KOPT-K1 (cell line): ENCODE measurements at regions not wholly inside any gene's neighbourhood (a gene's known extent, or its start where the extent isn't known, plus 50 kb on each side); places are given as distances from the start of the nearest gene placed in this dataset.
"Not testable (repeated sequence)": the region's sequence is repeated elsewhere in the genome, so short reads cannot be mapped to it uniquely, and the experiment has no call there.

Experiments
- H3K27ac ChIP-seq: fragments of 200-600 bp; sonication (generic); 2 replicates; pipeline ENCODE4 v1.5.1; 2016; ENCODE audit warnings: antibody characterized with exemption, mild to moderate bottlenecking, low read depth, low read length; ENCODE audit not compliant: poor library complexity, severe bottlenecking
- H3K36me3 ChIP-seq: fragments of 200-600 bp; sonication (generic); 2 replicates; pipeline ENCODE4 v1.5.1; 2017; ENCODE audit warnings: antibody characterized with exemption, mild to moderate bottlenecking, low read length, moderate library complexity; ENCODE audit not compliant: insufficient read depth
- H3K9me3 ChIP-seq: fragments of 200-600 bp; sonication (generic); 2 replicates; pipeline ENCODE4 v1.5.1; 2017; ENCODE audit warnings: antibody characterized with exemption, low read length, mild to moderate bottlenecking; ENCODE audit not compliant: insufficient read depth, poor library complexity, severe bottlenecking

DNA sequence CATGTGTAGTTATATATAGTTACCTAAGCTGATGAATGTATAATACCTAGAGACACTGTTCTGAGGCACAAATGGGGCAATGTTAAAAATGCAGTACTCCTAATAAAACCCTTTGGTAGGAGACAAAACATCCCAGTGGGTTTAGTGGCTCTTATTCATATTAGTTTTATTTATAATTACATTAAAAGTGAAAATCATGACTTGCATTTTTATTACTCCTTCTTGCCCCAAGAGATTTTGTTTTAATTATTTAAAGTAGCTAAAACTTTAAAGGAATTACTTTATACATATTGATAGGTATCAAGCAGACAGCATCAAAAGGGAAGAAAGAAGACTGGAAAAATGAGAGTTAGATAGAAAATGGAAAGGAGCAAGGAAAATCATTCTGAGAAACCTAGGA, 688.6 kb downstream of the GALC start:
- Histone ChIP-seq H3K27ac (no peak overlapping the region), H3K36me3 (no peaks in the 10 kb centered on the region), H3K9me3 (no peaks in the 10 kb centered on the region)

DNA sequence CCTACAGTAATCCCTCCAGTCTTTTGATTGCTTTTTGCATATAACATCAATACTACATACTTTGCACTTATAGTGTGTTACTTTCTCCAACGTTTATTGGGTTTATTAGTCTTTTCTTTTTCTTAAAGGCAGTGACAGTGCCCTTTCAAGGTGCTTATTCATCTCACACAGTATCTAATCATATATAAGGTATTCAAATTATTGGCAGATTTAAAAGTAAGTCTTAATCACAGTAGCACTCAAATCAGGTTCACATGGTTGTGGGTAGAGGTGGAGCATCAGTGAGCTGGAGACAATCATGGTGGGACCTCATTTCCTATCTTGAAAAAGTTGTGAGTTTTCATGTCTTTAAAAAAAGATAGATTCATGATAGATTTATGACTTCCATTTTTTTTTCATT, 706.2 kb downstream of the GALC start:
- no peaks in the 10 kb centered on the region for H3K9me3 ChIP-seq
- no peak overlapping the region for H3K27ac ChIP-seq
- no peaks in the 10 kb centered on the region for H3K36me3 ChIP-seq

DNA sequence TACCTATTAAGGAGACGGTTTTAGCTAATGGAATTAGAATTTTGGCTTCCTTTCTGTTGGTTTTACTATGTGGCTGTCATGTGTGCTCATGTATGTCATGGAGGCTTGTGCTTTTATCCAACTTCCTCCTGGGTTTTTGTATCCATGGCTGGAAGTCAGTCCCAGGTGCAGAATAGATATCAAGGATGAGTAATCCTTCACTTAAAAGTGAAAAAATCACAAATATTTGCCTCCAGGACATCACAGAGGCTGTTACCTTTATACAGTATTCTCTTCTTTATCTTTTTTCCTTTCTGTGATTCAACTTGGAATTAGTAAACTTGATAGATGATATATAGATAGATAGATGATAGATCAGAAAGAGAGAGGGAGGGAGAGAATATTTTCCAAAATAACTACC, 706.8 kb downstream of the GALC start:
- no peaks in the 10 kb centered on the region for H3K9me3 ChIP-seq
- H3K27ac ChIP-seq = no peak overlapping the region
- no peaks in the 10 kb centered on the region for H3K36me3 ChIP-seq

DNA sequence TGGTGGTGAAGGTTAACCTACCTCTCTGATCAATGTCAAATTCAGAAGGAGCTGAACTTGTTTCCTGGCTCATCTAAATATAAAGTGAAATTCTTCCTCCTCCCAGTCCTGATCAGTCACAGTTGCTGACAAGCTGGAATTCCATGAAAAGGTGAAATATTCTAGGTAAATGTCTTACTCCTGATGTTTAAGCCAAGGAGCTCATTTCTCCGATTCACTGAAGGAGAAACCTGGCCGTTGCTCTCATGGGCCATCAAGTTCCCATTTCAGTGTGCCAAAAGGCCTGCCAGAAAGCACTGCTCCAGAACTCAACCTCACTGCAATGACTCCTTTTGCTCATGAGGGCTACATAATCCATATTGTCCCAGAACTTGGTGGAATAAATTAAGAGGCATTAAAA, 707.5 kb downstream of the GALC start:
- no peaks in the 10 kb centered on the region for H3K9me3 ChIP-seq
- H3K27ac ChIP-seq = no peak overlapping the region
- no peaks in the 10 kb centered on the region for H3K36me3 ChIP-seq

DNA sequence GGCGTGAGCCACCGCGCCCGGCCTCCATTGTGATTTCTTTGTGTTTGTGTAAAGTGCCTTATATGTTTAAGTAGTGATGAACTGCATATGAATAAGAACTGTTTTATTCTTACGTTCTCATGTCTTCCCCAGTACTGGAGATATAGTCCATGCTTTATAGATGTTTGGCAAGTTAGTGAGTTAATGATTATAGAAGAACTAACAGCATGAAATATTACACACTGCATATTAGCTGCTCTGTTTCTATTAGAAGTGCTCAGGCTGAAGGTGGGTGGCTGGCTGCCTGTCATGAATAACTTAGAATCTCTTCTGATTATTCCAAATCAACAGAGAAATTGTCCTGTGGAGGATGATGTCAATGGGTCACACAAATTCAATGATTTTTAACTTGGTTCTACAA, 709.4 kb downstream of the GALC start:
- H3K9me3 ChIP-seq = no peaks in the 10 kb centered on the region
- no peak overlapping the region for H3K27ac ChIP-seq
- no peaks in the 10 kb centered on the region for H3K36me3 ChIP-seq

DNA sequence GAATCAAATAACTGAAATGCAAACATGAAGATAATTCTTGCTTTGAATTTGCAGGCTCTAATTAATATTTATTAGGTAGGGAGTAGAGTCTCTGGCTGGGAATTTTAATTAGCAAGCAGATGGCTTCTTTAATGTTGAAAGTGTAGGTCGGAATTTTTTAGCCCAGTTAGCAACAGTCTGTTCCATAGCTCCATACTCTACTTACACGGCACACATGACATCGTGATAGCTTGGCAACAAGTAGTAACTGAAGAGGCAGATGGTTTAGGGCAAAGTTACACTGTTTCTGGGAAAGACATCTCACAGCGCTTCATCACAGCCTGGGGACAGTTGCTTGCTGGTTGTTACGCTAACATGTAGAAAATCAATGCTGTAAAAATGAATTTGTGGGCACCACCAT, 710.7 kb downstream of the GALC start:
- H3K9me3 ChIP-seq = no peaks in the 10 kb centered on the region

DNA sequence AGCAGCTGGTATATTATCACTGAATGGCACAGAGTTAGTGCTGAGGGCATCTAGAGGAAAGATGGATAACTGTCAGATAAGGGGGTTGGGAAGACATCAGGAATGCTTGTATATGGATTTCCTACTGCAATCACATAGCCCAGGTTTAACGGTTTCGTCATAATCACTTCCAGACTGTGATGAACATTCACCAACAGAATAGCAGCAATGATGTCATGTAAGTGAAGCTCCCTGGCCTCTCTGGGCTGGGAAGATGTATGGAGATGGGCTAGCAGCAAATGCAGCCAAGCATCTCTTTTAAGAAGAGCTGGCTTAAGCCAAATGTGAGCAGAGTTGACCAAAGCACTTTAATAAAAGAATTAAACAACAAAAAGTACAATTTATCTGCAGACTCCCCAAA, 714.6 kb downstream of the GALC start:
- Histone ChIP-seq H3K36me3 (no peaks in the 10 kb centered on the region), H3K27ac (no peak overlapping the region), H3K9me3 (no peaks in the 10 kb centered on the region)

More for the DNA sequence above, 710.7 kb downstream of the GALC start:
- no peak overlapping the region for H3K27ac ChIP-seq
- H3K36me3 ChIP-seq = no peaks in the 10 kb centered on the region

DNA sequence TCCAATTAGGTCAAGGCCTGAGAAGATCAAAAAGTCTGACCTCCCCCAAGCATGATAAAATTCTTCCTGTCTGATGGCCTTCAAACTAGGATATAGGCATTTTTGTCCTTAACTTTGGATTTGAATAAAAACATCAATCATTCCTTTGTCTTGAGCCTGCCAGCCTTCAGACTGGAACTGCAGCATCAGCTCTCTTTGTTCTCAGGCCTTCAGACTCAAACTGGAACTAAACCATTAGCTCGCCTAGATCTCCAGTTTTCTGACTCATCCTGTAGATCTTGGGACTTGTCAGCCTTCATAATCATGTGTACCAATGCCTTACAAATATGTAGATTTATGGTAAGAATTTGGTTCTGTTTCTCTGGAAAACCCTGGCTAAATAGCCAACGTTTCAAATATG, 721.7 kb downstream of the GALC start:
- Histone ChIP-seq H3K36me3 (no peaks in the 10 kb centered on the region), H3K9me3 (no peaks in the 10 kb centered on the region), H3K27ac (no peak overlapping the region)

DNA sequence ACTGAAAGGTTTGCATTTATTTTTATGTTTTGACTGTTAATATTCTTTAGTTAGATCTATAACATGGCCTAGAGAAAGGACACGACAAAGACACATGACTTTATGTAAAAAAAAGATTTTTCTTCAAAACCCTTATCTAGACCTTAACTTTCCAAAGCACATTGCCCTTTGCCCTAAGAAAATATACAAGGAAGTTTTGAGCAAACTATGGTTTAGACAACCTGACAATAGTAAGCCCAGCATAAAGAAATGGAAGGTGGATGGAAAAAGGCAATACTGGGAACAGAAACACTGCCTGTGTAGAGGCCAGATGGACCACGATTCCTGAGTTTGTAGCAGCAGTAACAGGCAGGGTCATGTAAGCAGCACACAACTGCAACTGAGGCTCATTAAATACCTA, 724.0 kb downstream of the GALC start:
- H3K9me3 ChIP-seq = no peaks in the 10 kb centered on the region
- H3K36me3 ChIP-seq = no peaks in the 10 kb centered on the region
- H3K27ac ChIP-seq = no peak overlapping the region

DNA sequence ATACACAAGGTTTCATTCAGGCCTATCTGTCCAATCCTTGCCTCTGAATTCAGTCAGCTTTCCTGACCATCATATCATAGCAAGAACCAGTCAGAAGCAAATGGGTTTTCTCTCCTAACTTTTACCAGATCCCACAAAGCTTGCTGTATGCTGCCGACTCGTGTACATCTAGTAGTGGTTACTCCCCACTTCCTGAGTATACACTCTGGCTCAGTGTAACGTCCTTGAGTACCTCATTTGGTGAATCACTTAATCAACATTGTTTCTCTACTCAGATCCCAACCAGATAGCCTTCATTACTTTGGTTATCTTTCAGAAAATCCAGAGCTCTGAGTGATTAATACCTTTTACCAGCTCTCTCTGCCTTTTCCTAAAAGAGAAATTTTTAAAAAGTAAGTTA, 728.2 kb downstream of the GALC start:
- Histone ChIP-seq H3K36me3 (no peaks in the 10 kb centered on the region), H3K27ac (no peak overlapping the region), H3K9me3 (no peaks in the 10 kb centered on the region)

DNA sequence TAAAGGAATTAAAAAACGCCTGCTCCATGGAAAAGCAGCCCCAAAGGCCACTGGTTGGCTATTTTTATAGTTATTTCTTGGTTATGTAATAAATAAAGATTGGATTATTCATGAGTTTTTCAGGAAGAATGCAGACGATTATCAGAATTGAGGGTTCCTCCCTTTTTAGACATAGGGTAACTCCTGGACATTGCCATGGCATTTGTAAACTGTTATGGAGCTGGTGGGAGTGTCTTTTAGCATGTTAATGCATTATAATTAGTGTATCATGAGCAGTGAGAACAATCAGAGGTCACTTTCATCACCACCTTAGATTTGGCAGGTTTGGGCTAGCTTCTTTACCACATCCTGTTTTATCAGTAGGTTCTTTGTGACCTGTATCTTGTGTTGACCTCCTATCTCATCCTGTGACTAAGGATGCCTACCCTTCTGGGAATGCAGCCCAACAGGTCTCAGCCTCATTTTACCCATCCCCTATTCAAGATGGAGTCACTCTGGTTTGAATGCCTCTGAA, 728.7 kb downstream of the GALC start:
- H3K27ac ChIP-seq = no peak overlapping the region
- no peaks in the 10 kb centered on the region for H3K9me3 ChIP-seq
- H3K36me3 ChIP-seq = no peaks in the 10 kb centered on the region

DNA sequence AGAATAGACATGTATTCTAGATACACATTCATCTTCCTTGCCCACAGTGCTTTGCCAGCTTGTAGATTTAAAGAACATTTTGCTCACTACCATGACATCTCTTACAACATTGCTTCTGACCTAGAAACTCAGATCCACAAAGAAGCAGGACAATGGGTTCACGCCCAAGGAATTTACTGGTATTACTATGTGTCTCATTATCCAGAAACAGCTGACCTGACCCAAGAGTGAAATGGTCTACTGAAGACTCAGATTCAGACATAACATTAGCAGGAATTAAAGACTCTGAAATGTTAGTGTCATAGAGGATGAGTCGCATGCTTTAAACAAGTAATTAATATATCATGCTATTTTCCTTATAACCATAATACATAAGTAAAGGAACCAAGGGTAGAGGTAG, 731.4 kb downstream of the GALC start:
- H3K27ac ChIP-seq = no peak overlapping the region
- H3K36me3 ChIP-seq = no peaks in the 10 kb centered on the region
- H3K9me3 ChIP-seq = no peaks in the 10 kb centered on the region

DNA sequence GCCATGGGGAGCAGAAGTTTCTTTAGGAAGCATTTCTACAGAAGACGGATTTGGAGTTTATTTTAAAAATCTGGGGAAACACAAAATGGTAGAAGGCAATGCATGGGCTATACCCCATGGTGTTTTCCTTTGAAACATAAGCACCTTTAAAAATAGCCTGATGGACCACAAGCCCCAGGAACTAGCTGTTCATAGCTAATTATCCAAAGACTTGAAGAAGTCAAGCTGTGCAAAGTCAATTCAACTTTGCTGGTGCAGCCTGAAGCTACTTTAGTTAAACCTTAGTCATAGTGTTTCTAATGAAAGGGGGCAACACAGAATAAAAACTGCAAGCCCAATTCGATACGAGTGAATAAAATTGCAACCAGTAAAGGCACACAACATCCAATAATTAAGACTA, 732.5 kb downstream of the GALC start:
- H3K36me3 ChIP-seq = no peaks in the 10 kb centered on the region
- no peak overlapping the region for H3K27ac ChIP-seq
- H3K9me3 ChIP-seq = no peaks in the 10 kb centered on the region

DNA sequence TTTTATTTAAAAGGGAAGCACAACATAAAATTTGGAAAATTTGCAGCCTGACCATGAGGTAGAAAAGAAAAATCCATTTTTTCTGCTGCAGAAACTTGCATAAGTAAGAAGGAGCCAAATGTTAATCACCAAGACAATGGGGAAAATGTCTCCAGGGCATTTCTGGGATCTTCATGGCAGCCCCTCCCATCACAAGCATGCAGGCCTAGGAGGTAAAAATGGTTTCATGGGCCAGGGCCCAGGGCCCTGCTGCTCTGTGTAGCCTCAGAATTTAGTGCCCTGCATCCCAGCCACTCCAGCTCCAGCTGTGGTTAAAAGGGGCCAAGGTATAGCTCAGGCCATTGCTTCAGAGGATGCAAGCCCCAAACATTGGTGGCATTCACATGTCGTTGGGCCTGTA, 735.6 kb downstream of the GALC start:
- Histone ChIP-seq H3K36me3 (no peaks in the 10 kb centered on the region), H3K9me3 (no peaks in the 10 kb centered on the region), H3K27ac (no peak overlapping the region)

DNA sequence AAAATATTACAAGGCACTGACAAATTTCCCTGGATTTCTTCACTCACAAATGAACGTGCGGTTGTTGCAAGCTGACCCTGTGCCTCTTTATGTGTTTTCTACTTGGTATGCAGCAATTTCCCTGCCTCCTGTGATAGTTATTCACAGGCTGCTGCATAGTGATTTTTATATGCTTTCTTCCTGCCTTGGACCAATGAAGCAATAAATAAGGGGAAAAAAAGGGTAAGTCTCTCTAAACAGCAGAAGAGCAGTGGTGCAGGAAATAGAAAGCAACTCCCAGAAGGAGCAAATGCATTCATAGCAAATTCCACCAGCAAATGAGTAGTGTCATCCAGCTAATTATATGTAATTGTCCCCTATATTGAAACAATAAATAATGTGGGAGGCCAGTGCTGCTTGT, 737.9 kb downstream of the GALC start:
- Histone ChIP-seq H3K9me3 (no peaks in the 10 kb centered on the region), H3K27ac (no peak overlapping the region), H3K36me3 (no peaks in the 10 kb centered on the region)

DNA sequence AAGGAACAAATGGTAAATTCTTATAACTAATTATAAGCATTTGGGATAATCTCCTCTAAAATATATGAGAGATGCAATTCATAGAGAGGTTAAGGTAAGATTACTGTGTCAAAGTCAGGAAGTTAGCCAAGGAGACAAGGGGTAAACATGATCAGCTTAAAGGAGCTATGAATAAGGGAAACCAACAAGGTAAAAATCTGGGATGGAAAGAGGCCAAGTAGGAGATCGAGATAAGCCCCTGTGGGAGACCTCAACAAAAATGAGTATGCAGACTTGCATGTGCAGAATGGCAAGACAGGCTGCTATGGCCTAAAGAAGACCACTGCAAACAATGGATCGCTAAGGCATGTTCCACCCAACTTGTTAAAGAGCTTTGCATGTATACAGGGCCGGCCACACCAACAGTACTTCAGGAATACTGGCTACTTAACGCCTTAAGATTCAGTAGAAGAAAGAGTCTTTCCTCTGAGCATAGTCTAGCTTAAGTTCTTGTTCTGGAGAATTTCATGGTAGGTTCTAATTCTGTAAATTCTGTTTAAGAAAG, 738.6 kb downstream of the GALC start:
- Histone ChIP-seq H3K36me3 (no peaks in the 10 kb centered on the region), H3K27ac (no peak overlapping the region), H3K9me3 (no peaks in the 10 kb centered on the region)

DNA sequence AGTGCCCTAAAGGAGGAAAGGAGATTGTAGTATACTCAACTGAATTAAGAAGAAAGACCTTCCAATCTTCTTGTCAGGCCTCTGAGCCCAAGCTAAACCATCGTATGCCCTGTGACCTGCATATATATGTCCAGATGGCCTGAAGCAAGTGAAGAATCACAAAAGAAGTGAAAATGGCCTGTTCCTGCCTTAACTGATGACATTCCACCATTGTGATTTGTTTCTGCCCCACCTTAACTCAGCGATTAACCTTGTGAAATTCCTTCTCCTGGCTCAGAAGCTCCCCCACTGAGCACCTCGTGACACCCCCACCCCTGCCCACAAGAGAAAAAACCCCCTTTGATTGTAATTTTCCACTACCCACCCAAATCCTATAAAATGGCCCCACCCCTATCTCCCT, 739.2 kb downstream of the GALC start:
- not testable (repeated sequence) for H3K27ac ChIP-seq, H3K9me3 ChIP-seq, H3K36me3 ChIP-seq
